A204.1 (cell line): ENCODE measurements at regions not wholly inside any gene's neighbourhood (a gene's known extent, or its start where the extent isn't known, plus 50 kb on each side); places are given as distances from the start of the nearest gene placed in this dataset.
"Not testable (repeated sequence)": the region's sequence is repeated elsewhere in the genome, so short reads cannot be mapped to it uniquely, and the experiment has no call there.

ENCODE experiments used
- FAIRE-seq: peaks from 2 replicates; lab custom pipeline; 2012; peaks lifted over from hg19 to GRCh38; lab: Jason Lieb, UNC

- FAIRE-seq = peak; percentile 19
Measured at GRCh38 chr3:82262193-82262592, 500.7 kb upstream of the GBE1 start.

GRCh38 chr3:82261637-82262036 lies 500.2 kb upstream of the GBE1 start:
- no peak for FAIRE-seq

- FAIRE-seq = no peak
Measured at GRCh38 chr3:82261013-82261412, 499.6 kb upstream of the GBE1 start.

GRCh38 chr3:82259994-82260393 lies 498.5 kb upstream of the GBE1 start:
- no peak for FAIRE-seq

GRCh38 chr3:82240322-82240721 lies 478.9 kb upstream of the GBE1 start:
- no peak for FAIRE-seq

- FAIRE-seq = no peak
Measured at GRCh38 chr3:82236257-82236656, 474.8 kb upstream of the GBE1 start.

GRCh38 chr3:82229397-82229796 lies 468.0 kb upstream of the GBE1 start:
- FAIRE-seq = no peak

- FAIRE-seq = no peak
Measured at GRCh38 chr3:82224661-82225060, 463.2 kb upstream of the GBE1 start.

GRCh38 chr3:82222401-82222800 lies 461.0 kb upstream of the GBE1 start:
- no peak for FAIRE-seq

GRCh38 chr3:82217571-82217970 lies 456.1 kb upstream of the GBE1 start:
- no peak for FAIRE-seq

- FAIRE-seq = no peak
Measured at GRCh38 chr3:82208002-82208710, 446.7 kb upstream of the GBE1 start.

GRCh38 chr3:82202269-82202668 lies 440.8 kb upstream of the GBE1 start:
- no peak for FAIRE-seq

- no peak for FAIRE-seq
Measured at GRCh38 chr3:82201316-82201715, 439.9 kb upstream of the GBE1 start.

- FAIRE-seq = no peak
Measured at GRCh38 chr3:82198009-82198408, 436.6 kb upstream of the GBE1 start.

GRCh38 chr3:82196645-82197044 lies 435.2 kb upstream of the GBE1 start:
- no peak for FAIRE-seq

GRCh38 chr3:82194870-82195269 lies 433.4 kb upstream of the GBE1 start:
- no peak for FAIRE-seq

- FAIRE-seq = no peak
Measured at GRCh38 chr3:82186017-82186416, 424.6 kb upstream of the GBE1 start.

GRCh38 chr3:82179291-82179690 lies 417.8 kb upstream of the GBE1 start:
- no peak for FAIRE-seq

- FAIRE-seq = no peak
Measured at GRCh38 chr3:82178291-82178690, 416.8 kb upstream of the GBE1 start.

- no peak for FAIRE-seq
Measured at GRCh38 chr3:82177774-82178173, 416.3 kb upstream of the GBE1 start.

GRCh38 chr3:82165266-82165665 lies 403.8 kb upstream of the GBE1 start:
- FAIRE-seq = no peak

- peak; percentile 88 for FAIRE-seq
Measured at GRCh38 chr3:82163907-82164520, 402.6 kb upstream of the GBE1 start.

- no peak for FAIRE-seq
Measured at GRCh38 chr3:82157952-82158351, 396.5 kb upstream of the GBE1 start.

GRCh38 chr3:82153892-82154291 lies 392.4 kb upstream of the GBE1 start:
- not testable (repeated sequence) for FAIRE-seq
